CMK (cell line): ENCODE measurements at regions not wholly inside any gene's neighbourhood (a gene's known extent, or its start where the extent isn't known, plus 50 kb on each side); places are given as distances from the start of the nearest gene placed in this dataset.
"Not testable (repeated sequence)": the region's sequence is repeated elsewhere in the genome, so short reads cannot be mapped to it uniquely, and the experiment has no call there.

Experiments
- DNase-seq: peaks from one replicate; pipeline ENCODE4 v3.0.0-alpha.2; 2010; ENCODE audit warnings: low read depth

- DNase-seq: no peak
Observed at GRCh38 chr13:104641309-104641708, 1575.1 kb upstream of the SLC10A2 start.

GRCh38 chr13:104635879-104636278 lies 1569.7 kb upstream of the SLC10A2 start:
- DNase-seq: no peak

- DNase-seq: no peak
Observed at GRCh38 chr13:104634016-104634415, 1567.8 kb upstream of the SLC10A2 start.

GRCh38 chr13:104632736-104633135 lies 1566.5 kb upstream of the SLC10A2 start:
- DNase-seq: no peak

- no peak for DNase-seq
Observed at GRCh38 chr13:104625201-104625600, 1559.0 kb upstream of the SLC10A2 start.

GRCh38 chr13:104616990-104617389 lies 1550.8 kb upstream of the SLC10A2 start:
- DNase-seq: no peak

- DNase-seq: no peak
Observed at GRCh38 chr13:104614361-104615145, 1548.3 kb upstream of the SLC10A2 start.

- DNase-seq: no peak
Observed at GRCh38 chr13:104608331-104608730, 1542.1 kb upstream of the SLC10A2 start.

- not testable (repeated sequence) for DNase-seq
Observed at GRCh38 chr13:104605435-104605834, 1539.2 kb upstream of the SLC10A2 start.

GRCh38 chr13:104597546-104598180 lies 1531.4 kb upstream of the SLC10A2 start:
- no peak for DNase-seq

- no peak for DNase-seq
Observed at GRCh38 chr13:104595511-104595910, 1529.3 kb upstream of the SLC10A2 start.

- no peak for DNase-seq
Observed at GRCh38 chr13:104594806-104595205, 1528.6 kb upstream of the SLC10A2 start.

- no peak for DNase-seq
Observed at GRCh38 chr13:104593693-104594092, 1527.5 kb upstream of the SLC10A2 start.

GRCh38 chr13:104593251-104593576 lies 1527.0 kb upstream of the SLC10A2 start:
- no peak for DNase-seq

- no peak for DNase-seq
Observed at GRCh38 chr13:104592545-104593250, 1526.5 kb upstream of the SLC10A2 start.

GRCh38 chr13:104592127-104592526 lies 1525.9 kb upstream of the SLC10A2 start:
- DNase-seq: no peak

GRCh38 chr13:104586051-104586746 lies 1520.0 kb upstream of the SLC10A2 start:
- DNase-seq: no peak

GRCh38 chr13:104584481-104584880 lies 1518.3 kb upstream of the SLC10A2 start:
- DNase-seq: no peak

GRCh38 chr13:104580931-104581330 lies 1514.7 kb upstream of the SLC10A2 start:
- no peak for DNase-seq

- no peak for DNase-seq
Observed at GRCh38 chr13:104577071-104577815, 1511.0 kb upstream of the SLC10A2 start.

- no peak for DNase-seq
Observed at GRCh38 chr13:104571893-104572229, 1505.6 kb upstream of the SLC10A2 start.
